C4-2B (cell line): ENCODE measurements at regions not wholly inside any gene's neighbourhood (a gene's known extent, or its start where the extent isn't known, plus 50 kb on each side); places are given as distances from the start of the nearest gene placed in this dataset.

Source experiments
- H3K27ac ChIP-seq: fragments of 450-650 bp; 2 replicates; pipeline ENCODE4 v1.5.1; 2017
- CTCF ChIP-seq: fragments of 450-650 bp; conservative IDR thresholded peaks from 2 replicates; pipeline ENCODE4 v1.5.1; 2017; ENCODE audit warnings: mild to moderate bottlenecking
- ZFX ChIP-seq: fragments of 450-650 bp; IDR thresholded peaks from 2 replicates; pipeline ENCODE4 v1.6.1; 2017

GRCh38 chr3:10706740-10707399 lies 109.2 kb upstream of the SLC6A11 start:
- TF ChIP-seq ZFX (no peak), CTCF (no peak)
- H3K27ac ChIP-seq = no peak overlapping the region

GRCh38 chr3:10707400-10708215 lies 108.4 kb upstream of the SLC6A11 start:
- no peak overlapping the region for H3K27ac ChIP-seq

GRCh38 chr3:10708216-10708893 lies 107.7 kb upstream of the SLC6A11 start:
- TF ChIP-seq ZFX (no peak), CTCF (no peak)
- H3K27ac ChIP-seq = no peak overlapping the region

More at GRCh38 chr3:10707400-10708215, 108.4 kb upstream of the SLC6A11 start:
- TF ChIP-seq ZFX (no peak), CTCF (no peak)

- H3K27ac ChIP-seq = no peak overlapping the region
- TF ChIP-seq ZFX (no peak), CTCF (no peak)
Observed at GRCh38 chr3:10709110-10709781, 106.8 kb upstream of the SLC6A11 start.

GRCh38 chr3:10712121-10712520 lies 103.9 kb upstream of the SLC6A11 start:
- TF ChIP-seq ZFX (no peak), CTCF (no peak)

GRCh38 chr3:10713656-10714055 lies 102.4 kb upstream of the SLC6A11 start:
- no peak overlapping the region for H3K27ac ChIP-seq
- TF ChIP-seq ZFX (no peak), CTCF (no peak)

More at GRCh38 chr3:10712121-10712520, 103.9 kb upstream of the SLC6A11 start:
- no peak overlapping the region for H3K27ac ChIP-seq
